ENCODE measurements at regions not wholly inside any gene's neighbourhood (a gene's known extent, or its start where the extent isn't known, plus 50 kb on each side); places are given as distances from the start of the nearest gene placed in this dataset.

- Histone ChIP-seq H3K27me3 (ENCODE audit: insufficient read depth, low read length, poor library complexity) (no peaks in the 10 kb centered on the region), H3K4me2 (ENCODE audit: insufficient read depth, low read length) (no peak overlapping the region), H3K36me3 (ENCODE audit: insufficient read depth, low read length) (no peaks in the 10 kb centered on the region), H3K9me3 (ENCODE audit: insufficient read depth, low read length, severe bottlenecking) (no peaks in the 10 kb centered on the region), H3K9ac (ENCODE audit: low read depth, low read length) (no peak overlapping the region), H3K4me1 (ENCODE audit: insufficient read depth, low read length) (peaks cover 16% of the 10 kb centered on the region), H3K4me3 (ENCODE audit: low read depth in 1 of 2, low read length in 2 of 2) (no peak overlapping the region), H2AFZ (ENCODE audit: low read depth, low read length) (no peak overlapping the region), H3K79me2 (ENCODE audit: insufficient read depth, low read length) (no peaks in the 10 kb centered on the region), H4K20me1 (ENCODE audit: insufficient read depth, low read length) (no peaks in the 10 kb centered on the region), H3K27ac (ENCODE audit: low read length) (no peak overlapping the region)
- ATAC-seq (ENCODE audit: insufficient read depth, low read depth) (no peak), DNase-seq (no peak)
- TF ChIP-seq CTCF (IDR thresholded peaks at IDR 0.05; ENCODE audit: borderline replicate concordance, extremely low read depth, low read length, poor library complexity, severe bottlenecking) (no peak), EZH2 (IDR thresholded peaks at IDR 0.05; ENCODE audit: borderline replicate concordance, low read depth, low read length, severe bottlenecking) (no peak)
These were observed 444.9 kb upstream of the CLINT1 start for GRCh38 chr5:158303883-158304282.

DNA sequence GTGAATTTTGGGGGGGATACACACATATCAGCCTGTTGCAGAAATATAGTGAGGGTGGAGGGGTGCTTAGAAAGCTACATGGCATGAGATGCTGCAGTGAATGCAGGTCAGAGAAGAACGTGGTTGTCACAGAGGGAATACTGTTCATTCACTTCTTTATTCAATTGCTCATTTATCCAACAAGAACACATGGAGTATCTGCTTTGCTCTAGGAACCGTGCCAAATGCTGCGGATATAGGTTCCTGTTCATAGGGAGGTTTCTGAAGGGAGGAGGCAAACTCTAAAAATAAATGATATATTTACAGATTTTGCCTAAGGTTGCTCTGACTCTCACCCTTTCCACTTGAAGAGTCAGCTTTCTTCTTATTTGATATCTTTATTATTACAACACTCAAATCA lies 444.3 kb upstream of the CLINT1 start:
- no peak for DNase-seq
- ATAC-seq (ENCODE audit: insufficient read depth, low read depth) = no peak

GRCh38 chr5:158302029-158302428 lies 443.1 kb upstream of the CLINT1 start:
- no peak for ATAC-seq (ENCODE audit: insufficient read depth, low read depth)
- H3K27me3 ChIP-seq (ENCODE audit: insufficient read depth, low read length, poor library complexity) = no peaks in the 10 kb centered on the region

More for the DNA sequence above, 444.3 kb upstream of the CLINT1 start:
- H3K4me2 ChIP-seq (ENCODE audit: insufficient read depth, low read length) = no peak overlapping the region
- TF ChIP-seq EZH2 (IDR thresholded peaks at IDR 0.05; ENCODE audit: borderline replicate concordance, low read depth, low read length, severe bottlenecking) = no peak
- TF ChIP-seq CTCF (IDR thresholded peaks at IDR 0.05; ENCODE audit: borderline replicate concordance, extremely low read depth, low read length, poor library complexity, severe bottlenecking) = no peak
- H3K9ac ChIP-seq (ENCODE audit: low read depth, low read length) = no peak overlapping the region
- H3K9me3 ChIP-seq (ENCODE audit: insufficient read depth, low read length, severe bottlenecking) = no peaks in the 10 kb centered on the region
- no peaks in the 10 kb centered on the region for H3K27me3 ChIP-seq (ENCODE audit: insufficient read depth, low read length, poor library complexity)
- H2AFZ ChIP-seq (ENCODE audit: low read depth, low read length) = no peak overlapping the region
- H4K20me1 ChIP-seq (ENCODE audit: insufficient read depth, low read length) = no peaks in the 10 kb centered on the region
- no peak overlapping the region for H3K4me3 ChIP-seq (ENCODE audit: low read depth in 1 of 2, low read length in 2 of 2)
- H3K4me1 ChIP-seq (ENCODE audit: insufficient read depth, low read length) = peaks cover 16% of the 10 kb centered on the region
- no peaks in the 10 kb centered on the region for H3K79me2 ChIP-seq (ENCODE audit: insufficient read depth, low read length)
- H3K27ac ChIP-seq (ENCODE audit: low read length) = no peak overlapping the region
- H3K36me3 ChIP-seq (ENCODE audit: insufficient read depth, low read length) = no peaks in the 10 kb centered on the region

More at GRCh38 chr5:158302029-158302428, 443.1 kb upstream of the CLINT1 start:
- no peak for DNase-seq
- Histone ChIP-seq H3K4me1 (ENCODE audit: insufficient read depth, low read length) (peaks cover 16% of the 10 kb centered on the region), H3K79me2 (ENCODE audit: insufficient read depth, low read length) (no peaks in the 10 kb centered on the region), H3K27ac (ENCODE audit: low read length) (no peak overlapping the region), H3K4me2 (ENCODE audit: insufficient read depth, low read length) (no peak overlapping the region), H3K9ac (ENCODE audit: low read depth, low read length) (no peak overlapping the region), H3K9me3 (ENCODE audit: insufficient read depth, low read length, severe bottlenecking) (peaks cover 2% of the 10 kb centered on the region), H4K20me1 (ENCODE audit: insufficient read depth, low read length) (no peaks in the 10 kb centered on the region), H3K4me3 (ENCODE audit: low read depth in 1 of 2, low read length in 2 of 2) (no peak overlapping the region), H2AFZ (ENCODE audit: low read depth, low read length) (no peak overlapping the region), H3K36me3 (ENCODE audit: insufficient read depth, low read length) (no peaks in the 10 kb centered on the region)
- TF ChIP-seq CTCF (IDR thresholded peaks at IDR 0.05; ENCODE audit: borderline replicate concordance, extremely low read depth, low read length, poor library complexity, severe bottlenecking) = no peak
- no peak for TF ChIP-seq EZH2 (IDR thresholded peaks at IDR 0.05; ENCODE audit: borderline replicate concordance, low read depth, low read length, severe bottlenecking)
